ENCODE measurements at regions not wholly inside any gene's neighbourhood (a gene's known extent, or its start where the extent isn't known, plus 50 kb on each side); places are given as distances from the start of the nearest gene placed in this dataset.

DNA sequence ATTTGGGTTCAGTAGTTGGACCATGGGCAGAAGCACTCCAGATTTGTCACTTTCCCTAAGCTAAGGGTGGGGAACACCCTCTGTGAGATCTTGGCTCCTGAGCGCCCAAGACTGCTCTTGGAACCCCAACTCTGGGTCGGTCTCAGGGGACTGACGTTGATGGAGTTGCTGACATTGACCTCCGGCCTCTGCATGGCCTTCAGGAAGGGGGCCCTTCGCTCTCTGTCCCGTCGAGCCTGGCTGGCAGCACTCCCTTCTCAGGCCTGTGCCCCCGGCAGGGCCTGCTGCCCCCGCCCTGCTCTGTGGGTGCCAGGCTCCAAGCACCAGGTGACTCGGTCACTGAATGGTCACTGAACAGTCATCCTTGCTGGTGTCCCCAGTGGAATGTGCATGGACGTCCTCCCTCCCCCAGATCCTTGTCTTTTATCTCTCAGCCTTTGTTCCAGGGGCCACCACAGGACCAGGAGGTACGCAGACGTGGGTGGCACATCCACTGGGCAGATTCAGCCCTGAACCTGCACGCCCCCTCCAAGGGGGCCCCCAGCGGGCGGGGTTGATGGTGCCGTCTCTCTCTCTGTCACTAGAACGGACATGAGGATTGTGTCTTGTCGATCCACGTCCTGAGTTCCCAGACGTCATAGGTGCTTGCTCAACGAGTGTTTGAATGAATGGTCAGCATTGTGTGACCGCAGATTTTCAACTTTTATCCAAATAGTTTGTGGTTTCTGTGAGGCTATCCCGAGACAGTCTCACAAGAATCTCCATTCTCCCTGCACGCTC lies 314.5 kb downstream of the SEC14L1 start (continued):
- TF ChIP-seq, protein P1, sequence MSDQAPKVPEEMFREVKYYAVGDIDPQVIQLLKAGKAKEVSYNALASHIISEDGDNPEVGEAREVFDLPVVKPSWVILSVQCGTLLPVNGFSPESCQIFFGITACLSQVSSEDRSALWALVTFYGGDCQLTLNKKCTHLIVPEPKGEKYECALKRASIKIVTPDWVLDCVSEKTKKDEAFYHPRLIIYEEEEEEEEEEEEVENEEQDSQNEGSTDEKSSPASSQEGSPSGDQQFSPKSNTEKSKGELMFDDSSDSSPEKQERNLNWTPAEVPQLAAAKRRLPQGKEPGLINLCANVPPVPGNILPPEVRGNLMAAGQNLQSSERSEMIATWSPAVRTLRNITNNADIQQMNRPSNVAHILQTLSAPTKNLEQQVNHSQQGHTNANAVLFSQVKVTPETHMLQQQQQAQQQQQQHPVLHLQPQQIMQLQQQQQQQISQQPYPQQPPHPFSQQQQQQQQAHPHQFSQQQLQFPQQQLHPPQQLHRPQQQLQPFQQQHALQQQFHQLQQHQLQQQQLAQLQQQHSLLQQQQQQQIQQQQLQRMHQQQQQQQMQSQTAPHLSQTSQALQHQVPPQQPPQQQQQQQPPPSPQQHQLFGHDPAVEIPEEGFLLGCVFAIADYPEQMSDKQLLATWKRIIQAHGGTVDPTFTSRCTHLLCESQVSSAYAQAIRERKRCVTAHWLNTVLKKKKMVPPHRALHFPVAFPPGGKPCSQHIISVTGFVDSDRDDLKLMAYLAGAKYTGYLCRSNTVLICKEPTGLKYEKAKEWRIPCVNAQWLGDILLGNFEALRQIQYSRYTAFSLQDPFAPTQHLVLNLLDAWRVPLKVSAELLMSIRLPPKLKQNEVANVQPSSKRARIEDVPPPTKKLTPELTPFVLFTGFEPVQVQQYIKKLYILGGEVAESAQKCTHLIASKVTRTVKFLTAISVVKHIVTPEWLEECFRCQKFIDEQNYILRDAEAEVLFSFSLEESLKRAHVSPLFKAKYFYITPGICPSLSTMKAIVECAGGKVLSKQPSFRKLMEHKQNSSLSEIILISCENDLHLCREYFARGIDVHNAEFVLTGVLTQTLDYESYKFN (CRISPR knock-in tag; conservative IDR thresholded peaks at IDR 0.05), result peak; percentile 27; the same call in 1 of the 2 replicates
- TF ChIP-seq SAP130 (CRISPR knock-in tag; IDR thresholded peaks at IDR 0.05; ENCODE audit: low read depth) (peak; percentile 44), PHF21A (CRISPR knock-in tag; IDR thresholded peaks at IDR 0.05) (peak; percentile 74; the same call in 1 of the 2 replicates), RCOR2 (CRISPR knock-in tag; IDR thresholded peaks at IDR 0.05) (no peak), TEAD3 (CRISPR knock-in tag; optimal IDR thresholded peaks at IDR 0.05; ENCODE audit: borderline replicate concordance) (peak; percentile 21), PCBP1 (IDR thresholded peaks at IDR 0.05; ENCODE audit: borderline replicate concordance, low read depth, low read length) (0 out of 2 replicates have a peak, but pooled peaks have one; percentile 29), ZNF33B (CRISPR knock-in tag; IDR thresholded peaks at IDR 0.05) (0 out of 2 replicates have a peak, but pooled peaks have one; percentile 64), CREM (IDR thresholded peaks at IDR 0.05) (peak; percentile 37; the same call in 1 of the 2 replicates), CREM (CRISPR knock-in tag; IDR thresholded peaks at IDR 0.05) (no peak), ZBTB7B (CRISPR knock-in tag; IDR thresholded peaks at IDR 0.05) (peak; percentile 39; the same call in 1 of the 2 replicates)
- TF ChIP-seq, protein P2, sequence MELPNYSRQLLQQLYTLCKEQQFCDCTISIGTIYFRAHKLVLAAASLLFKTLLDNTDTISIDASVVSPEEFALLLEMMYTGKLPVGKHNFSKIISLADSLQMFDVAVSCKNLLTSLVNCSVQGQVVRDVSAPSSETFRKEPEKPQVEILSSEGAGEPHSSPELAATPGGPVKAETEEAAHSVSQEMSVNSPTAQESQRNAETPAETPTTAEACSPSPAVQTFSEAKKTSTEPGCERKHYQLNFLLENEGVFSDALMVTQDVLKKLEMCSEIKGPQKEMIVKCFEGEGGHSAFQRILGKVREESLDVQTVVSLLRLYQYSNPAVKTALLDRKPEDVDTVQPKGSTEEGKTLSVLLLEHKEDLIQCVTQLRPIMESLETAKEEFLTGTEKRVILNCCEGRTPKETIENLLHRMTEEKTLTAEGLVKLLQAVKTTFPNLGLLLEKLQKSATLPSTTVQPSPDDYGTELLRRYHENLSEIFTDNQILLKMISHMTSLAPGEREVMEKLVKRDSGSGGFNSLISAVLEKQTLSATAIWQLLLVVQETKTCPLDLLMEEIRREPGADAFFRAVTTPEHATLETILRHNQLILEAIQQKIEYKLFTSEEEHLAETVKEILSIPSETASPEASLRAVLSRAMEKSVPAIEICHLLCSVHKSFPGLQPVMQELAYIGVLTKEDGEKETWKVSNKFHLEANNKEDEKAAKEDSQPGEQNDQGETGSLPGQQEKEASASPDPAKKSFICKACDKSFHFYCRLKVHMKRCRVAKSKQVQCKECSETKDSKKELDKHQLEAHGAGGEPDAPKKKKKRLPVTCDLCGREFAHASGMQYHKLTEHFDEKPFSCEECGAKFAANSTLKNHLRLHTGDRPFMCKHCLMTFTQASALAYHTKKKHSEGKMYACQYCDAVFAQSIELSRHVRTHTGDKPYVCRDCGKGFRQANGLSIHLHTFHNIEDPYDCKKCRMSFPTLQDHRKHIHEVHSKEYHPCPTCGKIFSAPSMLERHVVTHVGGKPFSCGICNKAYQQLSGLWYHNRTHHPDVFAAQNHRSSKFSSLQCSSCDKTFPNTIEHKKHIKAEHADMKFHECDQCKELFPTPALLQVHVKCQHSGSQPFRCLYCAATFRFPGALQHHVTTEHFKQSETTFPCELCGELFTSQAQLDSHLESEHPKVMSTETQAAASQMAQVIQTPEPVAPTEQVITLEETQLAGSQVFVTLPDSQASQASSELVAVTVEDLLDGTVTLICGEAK (IDR thresholded peaks at IDR 0.05), result no peak
- TF ChIP-seq, protein P2 (CRISPR knock-in tag; IDR thresholded peaks at IDR 0.05), result 0 out of 2 replicates have a peak, but pooled peaks have one; percentile 53
- TF ChIP-seq, protein P3, sequence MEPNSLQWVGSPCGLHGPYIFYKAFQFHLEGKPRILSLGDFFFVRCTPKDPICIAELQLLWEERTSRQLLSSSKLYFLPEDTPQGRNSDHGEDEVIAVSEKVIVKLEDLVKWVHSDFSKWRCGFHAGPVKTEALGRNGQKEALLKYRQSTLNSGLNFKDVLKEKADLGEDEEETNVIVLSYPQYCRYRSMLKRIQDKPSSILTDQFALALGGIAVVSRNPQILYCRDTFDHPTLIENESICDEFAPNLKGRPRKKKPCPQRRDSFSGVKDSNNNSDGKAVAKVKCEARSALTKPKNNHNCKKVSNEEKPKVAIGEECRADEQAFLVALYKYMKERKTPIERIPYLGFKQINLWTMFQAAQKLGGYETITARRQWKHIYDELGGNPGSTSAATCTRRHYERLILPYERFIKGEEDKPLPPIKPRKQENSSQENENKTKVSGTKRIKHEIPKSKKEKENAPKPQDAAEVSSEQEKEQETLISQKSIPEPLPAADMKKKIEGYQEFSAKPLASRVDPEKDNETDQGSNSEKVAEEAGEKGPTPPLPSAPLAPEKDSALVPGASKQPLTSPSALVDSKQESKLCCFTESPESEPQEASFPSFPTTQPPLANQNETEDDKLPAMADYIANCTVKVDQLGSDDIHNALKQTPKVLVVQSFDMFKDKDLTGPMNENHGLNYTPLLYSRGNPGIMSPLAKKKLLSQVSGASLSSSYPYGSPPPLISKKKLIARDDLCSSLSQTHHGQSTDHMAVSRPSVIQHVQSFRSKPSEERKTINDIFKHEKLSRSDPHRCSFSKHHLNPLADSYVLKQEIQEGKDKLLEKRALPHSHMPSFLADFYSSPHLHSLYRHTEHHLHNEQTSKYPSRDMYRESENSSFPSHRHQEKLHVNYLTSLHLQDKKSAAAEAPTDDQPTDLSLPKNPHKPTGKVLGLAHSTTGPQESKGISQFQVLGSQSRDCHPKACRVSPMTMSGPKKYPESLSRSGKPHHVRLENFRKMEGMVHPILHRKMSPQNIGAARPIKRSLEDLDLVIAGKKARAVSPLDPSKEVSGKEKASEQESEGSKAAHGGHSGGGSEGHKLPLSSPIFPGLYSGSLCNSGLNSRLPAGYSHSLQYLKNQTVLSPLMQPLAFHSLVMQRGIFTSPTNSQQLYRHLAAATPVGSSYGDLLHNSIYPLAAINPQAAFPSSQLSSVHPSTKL (CRISPR knock-in tag; IDR thresholded peaks at IDR 0.05), result 0 out of 2 replicates have a peak, but pooled peaks have one; percentile 6

Data from HepG2 (cell line).